GM10266 (cell line): ENCODE measurements at regions not wholly inside any gene's neighbourhood (a gene's known extent, or its start where the extent isn't known, plus 50 kb on each side); places are given as distances from the start of the nearest gene placed in this dataset.

Source experiments
- DNase-seq: peaks from one replicate; pipeline ENCODE4 v3.0.0; 2012; ENCODE audit errors: extremely low spot score
- CTCF ChIP-seq: IDR thresholded peaks from 2 replicates; pipeline ENCODE4 v1.5.1; 2012; ENCODE audit warnings: mild to moderate bottlenecking, low read depth; ENCODE audit not compliant: control insufficient read depth, insufficient read depth; ENCODE audit errors: missing control alignments

- no peak for DNase-seq
- TF ChIP-seq CTCF: no peak
Observed at GRCh38 chr18:2281523-2282199, 289.6 kb downstream of the METTL4 start.

- no peak for DNase-seq
- no peak for TF ChIP-seq CTCF
Observed at GRCh38 chr18:2293109-2293839, 278.0 kb downstream of the METTL4 start.

GRCh38 chr18:2301316-2301715, 270.0 kb downstream of the METTL4 start:
- DNase-seq: no peak
- no peak for TF ChIP-seq CTCF

- DNase-seq: no peak
Observed at GRCh38 chr18:2302012-2302411, 269.3 kb downstream of the METTL4 start.

GRCh38 chr18:2302628-2303516, 268.4 kb downstream of the METTL4 start:
- DNase-seq: no peak
- no peak for TF ChIP-seq CTCF

More at GRCh38 chr18:2302012-2302411, 269.3 kb downstream of the METTL4 start:
- no peak for TF ChIP-seq CTCF

GRCh38 chr18:2303517-2304238, 267.6 kb downstream of the METTL4 start:
- no peak for TF ChIP-seq CTCF
- DNase-seq: no peak
